HG03354 (cell line): ENCODE measurements at regions not wholly inside any gene's neighbourhood (a gene's known extent, or its start where the extent isn't known, plus 50 kb on each side); places are given as distances from the start of the nearest gene placed in this dataset.

Experiments used
- ATAC-seq: cut with Tn5 transposase; IDR thresholded peaks from one replicate; pipeline ENCODE4 v1.9.1; 2021; ENCODE audit warnings: mild to moderate bottlenecking; ENCODE audit not compliant: unreplicated experiment, poor library complexity, severe bottlenecking

GRCh38 chr2:235283246-235283645 lies 210.6 kb upstream of the AGAP1 start:
- no peak for ATAC-seq

GRCh38 chr2:235286622-235287374 lies 207.0 kb upstream of the AGAP1 start:
- ATAC-seq, result no peak

GRCh38 chr2:235287375-235287733 lies 206.5 kb upstream of the AGAP1 start:
- ATAC-seq, result no peak

GRCh38 chr2:235291461-235291860 lies 202.4 kb upstream of the AGAP1 start:
- no peak for ATAC-seq

- ATAC-seq, result no peak
Measured at GRCh38 chr2:235293061-235293460, 200.8 kb upstream of the AGAP1 start.

GRCh38 chr2:235295831-235296230 lies 198.0 kb upstream of the AGAP1 start:
- no peak for ATAC-seq

- ATAC-seq, result no peak
Measured at GRCh38 chr2:235300368-235301201, 193.3 kb upstream of the AGAP1 start.

GRCh38 chr2:235301202-235302076 lies 192.4 kb upstream of the AGAP1 start:
- ATAC-seq, result no peak

GRCh38 chr2:235302263-235302662 lies 191.6 kb upstream of the AGAP1 start:
- no peak for ATAC-seq

GRCh38 chr2:235303499-235304291 lies 190.1 kb upstream of the AGAP1 start:
- ATAC-seq, result no peak

GRCh38 chr2:235305678-235306077 lies 188.2 kb upstream of the AGAP1 start:
- no peak for ATAC-seq

GRCh38 chr2:235311044-235311443 lies 182.8 kb upstream of the AGAP1 start:
- no peak for ATAC-seq

GRCh38 chr2:235312571-235312970 lies 181.3 kb upstream of the AGAP1 start:
- no peak for ATAC-seq

GRCh38 chr2:235314371-235314930 lies 179.4 kb upstream of the AGAP1 start:
- no peak for ATAC-seq

- no peak for ATAC-seq
Measured at GRCh38 chr2:235319095-235319494, 174.7 kb upstream of the AGAP1 start.

GRCh38 chr2:235320326-235320725 lies 173.5 kb upstream of the AGAP1 start:
- no peak for ATAC-seq

- ATAC-seq, result no peak
Measured at GRCh38 chr2:235324324-235324723, 169.5 kb upstream of the AGAP1 start.

GRCh38 chr2:235325151-235325550 lies 168.7 kb upstream of the AGAP1 start:
- no peak for ATAC-seq

- no peak for ATAC-seq
Measured at GRCh38 chr2:235328991-235329390, 164.9 kb upstream of the AGAP1 start.
